ENCODE measurements at regions not wholly inside any gene's neighbourhood (a gene's known extent, or its start where the extent isn't known, plus 50 kb on each side); places are given as distances from the start of the nearest gene placed in this dataset.

- peaks cover 8% of the 10 kb centered on the region for H3K4me1 ChIP-seq
- no peaks in the 10 kb centered on the region for H3K9me3 ChIP-seq
- H3K27ac ChIP-seq = no peak overlapping the region
- no peaks in the 10 kb centered on the region for H3K36me3 ChIP-seq
- 92% methylated on average over 7 of the region's 7 CpGs for whole genome bisulfite sequencing
- no peaks in the 10 kb centered on the region for H3K27me3 ChIP-seq
- TF ChIP-seq POLR2A (IDR thresholded peaks at IDR 0.05) (no peak), EP300 (IDR thresholded peaks at IDR 0.05) (no peak), POLR2AphosphoS5 (IDR thresholded peaks at IDR 0.05) (no peak)
- TF ChIP-seq, protein P1, sequence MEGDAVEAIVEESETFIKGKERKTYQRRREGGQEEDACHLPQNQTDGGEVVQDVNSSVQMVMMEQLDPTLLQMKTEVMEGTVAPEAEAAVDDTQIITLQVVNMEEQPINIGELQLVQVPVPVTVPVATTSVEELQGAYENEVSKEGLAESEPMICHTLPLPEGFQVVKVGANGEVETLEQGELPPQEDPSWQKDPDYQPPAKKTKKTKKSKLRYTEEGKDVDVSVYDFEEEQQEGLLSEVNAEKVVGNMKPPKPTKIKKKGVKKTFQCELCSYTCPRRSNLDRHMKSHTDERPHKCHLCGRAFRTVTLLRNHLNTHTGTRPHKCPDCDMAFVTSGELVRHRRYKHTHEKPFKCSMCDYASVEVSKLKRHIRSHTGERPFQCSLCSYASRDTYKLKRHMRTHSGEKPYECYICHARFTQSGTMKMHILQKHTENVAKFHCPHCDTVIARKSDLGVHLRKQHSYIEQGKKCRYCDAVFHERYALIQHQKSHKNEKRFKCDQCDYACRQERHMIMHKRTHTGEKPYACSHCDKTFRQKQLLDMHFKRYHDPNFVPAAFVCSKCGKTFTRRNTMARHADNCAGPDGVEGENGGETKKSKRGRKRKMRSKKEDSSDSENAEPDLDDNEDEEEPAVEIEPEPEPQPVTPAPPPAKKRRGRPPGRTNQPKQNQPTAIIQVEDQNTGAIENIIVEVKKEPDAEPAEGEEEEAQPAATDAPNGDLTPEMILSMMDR (IDR thresholded peaks at IDR 0.05) = no peak
- DNase-seq (ENCODE audit: low spot score in 2 of 2) = no peak
- H3K4me3 ChIP-seq = no peak overlapping the region
Observed at GRCh38 chr14:22397221-22397737, 191.7 kb downstream of the DAD1 start.

GRCh38 chr14:22395803-22396202, 193.2 kb downstream of the DAD1 start:
- WGBS = 100% methylated on average over 2 of the region's 2 CpGs

GRCh38 chr14:22394616-22395015, 194.4 kb downstream of the DAD1 start:
- 92% methylated on average over 2 of the region's 2 CpGs for WGBS
- no peak overlapping the region for H3K4me3 ChIP-seq
- H3K36me3 ChIP-seq = no peaks in the 10 kb centered on the region
- H3K9me3 ChIP-seq = no peaks in the 10 kb centered on the region
- H3K27me3 ChIP-seq = peaks cover 4% of the 10 kb centered on the region
- TF ChIP-seq, protein P1 (IDR thresholded peaks at IDR 0.05) = no peak
- no peak for TF ChIP-seq EP300 (IDR thresholded peaks at IDR 0.05)
- no peak for TF ChIP-seq POLR2A (IDR thresholded peaks at IDR 0.05)
- no peak for TF ChIP-seq POLR2AphosphoS5 (IDR thresholded peaks at IDR 0.05)
- H3K27ac ChIP-seq = no peak overlapping the region
- no peak for DNase-seq (ENCODE audit: low spot score in 2 of 2)
- H3K4me1 ChIP-seq = no peaks in the 10 kb centered on the region

More at GRCh38 chr14:22395803-22396202, 193.2 kb downstream of the DAD1 start:
- Histone ChIP-seq H3K27me3 (peaks cover 4% of the 10 kb centered on the region), H3K4me1 (peaks cover 5% of the 10 kb centered on the region), H3K36me3 (no peaks in the 10 kb centered on the region), H3K27ac (no peak overlapping the region), H3K4me3 (no peak overlapping the region), H3K9me3 (no peaks in the 10 kb centered on the region)
- DNase-seq (ENCODE audit: low spot score in 2 of 2) = no peak
- TF ChIP-seq POLR2A (IDR thresholded peaks at IDR 0.05) = no peak
- TF ChIP-seq, protein P1 (IDR thresholded peaks at IDR 0.05) = no peak
- no peak for TF ChIP-seq POLR2AphosphoS5 (IDR thresholded peaks at IDR 0.05)
- no peak for TF ChIP-seq EP300 (IDR thresholded peaks at IDR 0.05)

DNA sequence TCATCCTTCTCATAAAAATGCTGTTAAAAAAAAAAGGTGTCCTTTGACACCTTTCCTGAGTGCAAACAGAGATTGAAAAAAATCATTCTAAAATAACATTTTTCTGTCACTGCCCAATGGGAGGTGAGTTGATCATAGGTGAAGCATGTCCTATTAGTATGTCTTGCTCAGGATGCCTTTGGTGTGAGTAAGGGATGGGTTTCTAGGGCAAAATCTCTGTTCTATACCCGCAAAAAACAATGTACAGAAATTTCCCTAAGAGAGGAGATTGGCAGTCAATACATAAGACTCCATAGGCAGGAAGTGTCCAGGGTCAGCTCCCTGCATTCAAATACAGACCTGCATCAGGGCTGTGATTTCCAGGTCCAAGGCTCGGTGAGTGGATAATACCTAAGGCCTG, 195.2 kb downstream of the DAD1 start:
- WGBS = 92% methylated on average over 2 of the region's 2 CpGs
- Histone ChIP-seq H3K27ac (no peak overlapping the region), H3K9me3 (no peaks in the 10 kb centered on the region), H3K27me3 (peaks cover 4% of the 10 kb centered on the region), H3K4me1 (no peaks in the 10 kb centered on the region), H3K36me3 (no peaks in the 10 kb centered on the region), H3K4me3 (no peak overlapping the region)
- no peak for TF ChIP-seq POLR2AphosphoS5 (IDR thresholded peaks at IDR 0.05)
- TF ChIP-seq POLR2A (IDR thresholded peaks at IDR 0.05) = no peak
- TF ChIP-seq EP300 (IDR thresholded peaks at IDR 0.05) = no peak
- TF ChIP-seq, protein P1 (IDR thresholded peaks at IDR 0.05) = no peak
- DNase-seq (ENCODE audit: low spot score in 2 of 2) = no peak

- DNase-seq (ENCODE audit: low spot score in 2 of 2) = no peak
- peaks cover 4% of the 10 kb centered on the region for H3K27me3 ChIP-seq
- no peak overlapping the region for H3K27ac ChIP-seq
- H3K36me3 ChIP-seq = no peaks in the 10 kb centered on the region
- H3K4me1 ChIP-seq = peaks cover 4% of the 10 kb centered on the region
- TF ChIP-seq, protein P1 (IDR thresholded peaks at IDR 0.05) = peak; percentile 29 to 40
- TF ChIP-seq EP300 (IDR thresholded peaks at IDR 0.05) = no peak
- no peak overlapping the region for H3K4me3 ChIP-seq
- WGBS = 42% methylated on average over 7 of the region's 7 CpGs
- H3K9me3 ChIP-seq = no peaks in the 10 kb centered on the region
Observed at GRCh38 chr14:22391908-22392565, 197.0 kb downstream of the DAD1 start.
